Kidney epithelial cell (primary cell): ENCODE measurements at regions not wholly inside any gene's neighbourhood (a gene's known extent, or its start where the extent isn't known, plus 50 kb on each side); places are given as distances from the start of the nearest gene placed in this dataset.

ENCODE experiments used
- DNase-seq: peaks from one replicate; pipeline ENCODE4 v3.0.0-alpha.2; 2010; ENCODE audit warnings: low read depth
- H3K27me3 ChIP-seq: 2 replicates; pipeline ENCODE4 v1.6.0; 2011; ENCODE audit warnings: low read length; ENCODE audit not compliant: control insufficient read depth, insufficient read depth
- H3K36me3 ChIP-seq: 2 replicates; pipeline ENCODE4 v1.5.1; 2011; ENCODE audit warnings: low read length; ENCODE audit not compliant: control insufficient read depth, insufficient read depth
- H3K4me3 ChIP-seq: 2 replicates; pipeline ENCODE4 v1.5.1; 2011; ENCODE audit warnings: low read depth, mild to moderate bottlenecking, control low read depth, low read length
- TF ChIP-seq, protein P1 (sequence below): IDR thresholded peaks from 2 replicates; pipeline ENCODE4 v1.5.1; 2011; ENCODE audit warnings: mild to moderate bottlenecking, moderate library complexity, low read length, control low read depth, inconsistent platforms; ENCODE audit not compliant: insufficient read depth, poor library complexity, severe bottlenecking

GRCh38 chr6:141251286-141251685 is 881.4 kb upstream of the GJE1 start:
- Histone ChIP-seq H3K4me3 (no peak overlapping the region), H3K36me3 (no peaks in the 10 kb centered on the region), H3K27me3 (no peaks in the 10 kb centered on the region)
- TF ChIP-seq, protein P1, sequence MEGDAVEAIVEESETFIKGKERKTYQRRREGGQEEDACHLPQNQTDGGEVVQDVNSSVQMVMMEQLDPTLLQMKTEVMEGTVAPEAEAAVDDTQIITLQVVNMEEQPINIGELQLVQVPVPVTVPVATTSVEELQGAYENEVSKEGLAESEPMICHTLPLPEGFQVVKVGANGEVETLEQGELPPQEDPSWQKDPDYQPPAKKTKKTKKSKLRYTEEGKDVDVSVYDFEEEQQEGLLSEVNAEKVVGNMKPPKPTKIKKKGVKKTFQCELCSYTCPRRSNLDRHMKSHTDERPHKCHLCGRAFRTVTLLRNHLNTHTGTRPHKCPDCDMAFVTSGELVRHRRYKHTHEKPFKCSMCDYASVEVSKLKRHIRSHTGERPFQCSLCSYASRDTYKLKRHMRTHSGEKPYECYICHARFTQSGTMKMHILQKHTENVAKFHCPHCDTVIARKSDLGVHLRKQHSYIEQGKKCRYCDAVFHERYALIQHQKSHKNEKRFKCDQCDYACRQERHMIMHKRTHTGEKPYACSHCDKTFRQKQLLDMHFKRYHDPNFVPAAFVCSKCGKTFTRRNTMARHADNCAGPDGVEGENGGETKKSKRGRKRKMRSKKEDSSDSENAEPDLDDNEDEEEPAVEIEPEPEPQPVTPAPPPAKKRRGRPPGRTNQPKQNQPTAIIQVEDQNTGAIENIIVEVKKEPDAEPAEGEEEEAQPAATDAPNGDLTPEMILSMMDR = no peak
- DNase-seq = no peak

DNA sequence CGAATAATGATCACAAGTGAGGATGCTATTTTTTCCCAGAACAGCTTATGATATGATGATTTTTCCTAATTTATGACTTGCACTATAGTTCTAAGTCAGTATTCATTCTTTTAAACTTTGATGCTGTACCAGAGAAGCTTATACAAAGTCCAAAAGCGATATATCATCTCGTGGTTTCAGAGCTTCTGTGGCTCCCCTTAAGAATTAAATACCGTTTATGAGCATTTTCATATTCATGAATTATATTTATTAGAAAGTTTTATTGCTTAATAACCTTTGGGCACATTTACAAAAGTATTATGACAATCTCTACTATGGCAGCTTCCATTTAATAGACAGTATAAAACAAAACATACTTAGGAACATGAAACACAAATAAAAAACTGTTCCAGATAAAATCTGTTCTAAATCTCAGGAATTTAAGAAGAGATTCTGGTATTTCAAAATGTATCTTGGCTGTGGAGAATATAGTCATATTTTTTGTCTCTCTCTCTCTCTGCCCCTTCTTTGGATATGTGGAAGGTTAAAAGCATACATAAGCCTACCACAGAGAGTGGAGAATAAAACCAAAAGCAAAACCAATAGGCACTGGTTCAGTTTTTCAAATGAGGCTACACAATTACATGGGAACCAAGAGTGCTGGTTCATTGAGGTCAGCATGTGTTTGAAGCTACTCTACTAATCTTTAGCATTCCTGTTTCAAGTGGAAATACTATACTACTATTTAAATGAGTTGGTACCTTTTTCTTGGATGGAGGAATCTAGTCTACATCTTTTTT is 884.5 kb upstream of the GJE1 start:
- Histone ChIP-seq H3K36me3 (no peaks in the 10 kb centered on the region), H3K27me3 (no peaks in the 10 kb centered on the region), H3K4me3 (no peak overlapping the region)
- no peak for DNase-seq
- TF ChIP-seq, protein P1 = no peak

GRCh38 chr6:141244366-141244765 is 888.4 kb upstream of the GJE1 start:
- Histone ChIP-seq H3K27me3 (no peaks in the 10 kb centered on the region), H3K36me3 (no peaks in the 10 kb centered on the region), H3K4me3 (no peak overlapping the region)
- no peak for DNase-seq
- TF ChIP-seq, protein P1 = no peak

DNA sequence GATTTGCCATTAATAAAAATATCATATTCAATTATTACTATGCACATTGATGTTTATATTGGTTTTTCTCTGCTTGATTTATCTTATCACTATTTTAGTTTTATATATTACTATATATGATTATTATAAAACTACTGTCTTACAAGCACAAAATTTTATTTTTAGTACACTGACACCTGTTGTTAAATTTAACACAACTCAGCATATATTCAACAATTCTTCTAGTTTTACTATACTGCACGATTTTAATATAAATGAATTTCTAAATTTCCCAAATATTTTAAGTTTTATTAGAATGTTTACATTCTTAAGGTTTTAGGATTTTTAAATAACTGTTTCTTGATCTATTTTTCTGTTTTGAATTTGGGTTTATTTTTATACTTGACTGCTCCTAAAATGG is 889.8 kb upstream of the GJE1 start:
- H3K27me3 ChIP-seq = no peaks in the 10 kb centered on the region
- TF ChIP-seq, protein P1 = no peak

GRCh38 chr6:141229296-141229695 is 903.4 kb upstream of the GJE1 start:
- Histone ChIP-seq H3K27me3 (no peaks in the 10 kb centered on the region), H3K4me3 (no peak overlapping the region), H3K36me3 (no peaks in the 10 kb centered on the region)
- TF ChIP-seq, protein P1 = no peak
- DNase-seq = no peak

More for the DNA sequence above, 889.8 kb upstream of the GJE1 start:
- no peak for DNase-seq
- Histone ChIP-seq H3K36me3 (no peaks in the 10 kb centered on the region), H3K4me3 (no peak overlapping the region)

DNA sequence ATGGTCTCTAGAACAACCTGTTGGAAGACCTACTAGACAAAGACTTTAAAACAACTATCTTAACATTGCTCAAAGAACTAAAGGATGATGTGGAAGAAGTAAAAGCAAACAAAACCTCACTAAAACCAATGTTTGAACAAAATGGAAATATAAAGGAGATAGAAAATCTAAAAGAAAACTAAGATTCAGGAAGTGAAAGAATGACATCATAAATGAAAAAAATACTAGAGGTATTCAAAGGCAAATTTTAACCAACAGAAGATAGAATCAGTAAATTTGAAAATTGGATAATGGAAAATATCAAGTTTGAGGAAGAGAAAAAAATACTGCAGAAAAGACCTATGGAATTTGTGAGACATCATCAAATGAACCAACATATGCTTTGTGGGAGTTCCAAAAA is 914.1 kb upstream of the GJE1 start:
- Histone ChIP-seq H3K27me3 (no peaks in the 10 kb centered on the region), H3K36me3 (no peaks in the 10 kb centered on the region), H3K4me3 (no peak overlapping the region)
- TF ChIP-seq, protein P1 = no peak
- no peak for DNase-seq
